Gastrocnemius medialis (tissue), 4 donors: ENCODE measurements at regions not wholly inside any gene's neighbourhood (a gene's known extent, or its start where the extent isn't known, plus 50 kb on each side); places are given as distances from the start of the nearest gene placed in this dataset.

Source experiments
- CTCF ChIP-seq, 5 experiments: fragments of 450-650 bp in 3 of 5; fragments of 200-600 bp in 2 of 5; sonication (generic) in 2 of 5; IDR thresholded peaks in 4 of 5; conservative IDR thresholded peaks in 1 of 5; 1 replicate in 4 of 5; 2 replicates in 1 of 5; pipeline ENCODE4 v1.5.1; 2016 to 2019; ENCODE audit warnings: antibody characterized with exemption in 5 of 5, mild to moderate bottlenecking in 3 of 5, moderate library complexity in 3 of 5
- POLR2A ChIP-seq, 2 donors: fragments of 450-650 bp; IDR thresholded peaks; one replicate each; pipeline ENCODE4 v1.6.1; 2017; ENCODE audit warnings: antibody characterized with exemption in 2 of 2, mild to moderate bottlenecking in 2 of 2, moderate library complexity in 2 of 2

DNA sequence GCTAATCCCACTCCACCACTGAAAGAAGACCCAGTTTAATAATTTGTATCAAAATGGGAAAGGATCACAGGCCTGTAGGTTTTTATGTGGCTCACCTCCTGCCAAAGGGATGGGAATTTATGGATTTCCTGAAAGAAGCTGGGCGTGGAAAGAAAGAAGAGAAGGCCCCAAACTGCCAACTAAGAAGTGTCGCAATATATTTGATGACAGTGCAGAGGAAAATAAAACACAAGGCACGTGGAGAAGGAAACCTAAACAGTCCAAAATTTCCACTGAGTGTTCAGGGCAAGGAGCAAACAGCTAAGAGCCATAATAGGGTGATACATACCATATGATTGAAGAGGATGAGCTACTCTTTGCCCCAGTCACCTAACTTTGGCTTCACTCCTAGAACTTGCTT lies 667.2 kb downstream of the GATA3 start:
- TF ChIP-seq CTCF (IDR thresholded peaks at IDR 0.05 in 4 of 5, conservative IDR thresholded peaks at IDR 0.05 in 1 of 5) (no peak), POLR2A (IDR thresholded peaks at IDR 0.05) (no peak)
